Stimulated activated CD4-positive, alpha-beta T cell treated with anti-CD3 and anti-CD28 coated beads, Interleukin-12 subunit alpha, Interleukin-12 subunit beta, amount 100 ng/mL, for 24 hours (primary cell): ENCODE measurements at regions not wholly inside any gene's neighbourhood (a gene's known extent, or its start where the extent isn't known, plus 50 kb on each side); places are given as distances from the start of the nearest gene placed in this dataset.

ENCODE experiments used
- DNase-seq, 2 experiments: peaks; one replicate each; pipeline ENCODE4 v3.0.0-alpha.2; 2020; ENCODE audit warnings: low read depth in 2 of 2

DNA sequence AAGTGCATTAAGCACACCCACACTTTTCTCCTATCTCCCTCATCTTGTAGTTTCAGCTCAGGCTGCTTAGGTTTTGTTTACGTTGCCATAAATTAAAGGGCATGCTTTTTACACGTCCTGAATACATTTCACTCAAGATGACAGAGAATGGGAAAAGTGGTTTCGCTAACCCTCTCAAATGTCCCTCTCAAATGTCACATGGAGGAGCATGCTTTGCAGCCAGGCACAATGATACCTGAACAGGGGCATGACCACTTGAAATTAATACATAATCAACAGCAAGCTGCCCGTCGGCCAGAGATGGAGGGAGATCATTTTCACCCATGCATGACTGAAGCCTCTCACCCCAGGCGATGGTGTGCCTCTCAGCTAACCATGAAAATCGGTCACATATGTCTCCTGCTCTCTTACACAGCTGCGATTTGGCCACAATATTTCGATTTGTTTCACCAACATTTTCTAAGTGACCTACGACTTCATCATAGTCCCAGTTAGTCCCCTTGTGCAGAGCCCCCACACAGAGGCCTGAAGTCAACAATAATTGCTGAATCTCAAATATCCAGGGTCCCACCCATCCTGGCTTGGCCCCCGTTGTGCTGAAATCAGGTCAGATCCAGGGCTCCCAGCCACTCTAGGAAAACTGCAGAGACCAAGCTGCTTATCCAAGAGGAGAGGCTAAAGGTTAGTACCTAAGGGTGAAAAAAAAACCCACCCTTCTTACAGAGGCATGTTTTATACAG is 373.9 kb upstream of the NFE2L3 start:
- DNase-seq = no peak

- no peak for DNase-seq
These were observed 372.9 kb upstream of the NFE2L3 start for GRCh38 chr7:25779002-25779546.

GRCh38 chr7:25780904-25781303 is 371.1 kb upstream of the NFE2L3 start:
- DNase-seq = no peak

DNA sequence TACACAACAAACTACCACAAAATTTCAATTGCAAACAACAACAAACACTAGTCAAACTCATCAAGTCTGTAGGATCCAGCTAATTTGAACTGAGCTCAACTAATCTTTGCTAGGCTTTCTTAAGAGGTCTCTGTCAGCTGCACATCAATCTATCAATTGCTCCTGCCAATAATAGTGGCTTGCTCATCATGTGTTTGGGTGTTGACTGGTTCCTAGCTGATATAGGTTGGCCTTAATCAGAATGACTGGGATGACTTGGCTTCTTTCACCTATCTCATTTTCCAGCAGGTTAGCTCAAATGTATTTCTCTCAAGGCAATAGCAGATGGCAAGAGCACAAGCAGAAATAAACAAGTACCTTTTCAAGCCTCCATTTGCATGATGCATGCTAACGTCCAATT is 370.3 kb upstream of the NFE2L3 start:
- DNase-seq = no peak

DNA sequence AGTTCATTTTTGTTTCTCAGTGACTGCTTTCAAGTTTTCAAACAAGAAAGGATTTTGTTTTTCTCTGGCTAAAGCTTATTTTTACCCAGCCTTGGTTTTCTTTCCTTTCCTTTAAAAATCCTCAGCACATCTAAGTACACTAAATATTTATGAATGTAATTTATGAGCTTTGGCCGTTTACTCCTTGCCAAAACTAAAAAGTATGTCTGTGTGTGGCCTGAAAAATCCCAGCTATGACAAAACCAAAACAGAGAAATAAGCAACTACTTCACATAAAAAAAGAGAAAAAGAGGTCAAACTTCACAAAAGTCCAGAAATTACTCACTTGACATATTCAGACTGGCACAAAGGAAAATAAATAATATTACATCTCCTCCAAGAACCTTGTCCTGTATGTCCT is 365.1 kb upstream of the NFE2L3 start:
- no peak for DNase-seq

GRCh38 chr7:25787336-25787735 is 364.7 kb upstream of the NFE2L3 start:
- no peak for DNase-seq

DNA sequence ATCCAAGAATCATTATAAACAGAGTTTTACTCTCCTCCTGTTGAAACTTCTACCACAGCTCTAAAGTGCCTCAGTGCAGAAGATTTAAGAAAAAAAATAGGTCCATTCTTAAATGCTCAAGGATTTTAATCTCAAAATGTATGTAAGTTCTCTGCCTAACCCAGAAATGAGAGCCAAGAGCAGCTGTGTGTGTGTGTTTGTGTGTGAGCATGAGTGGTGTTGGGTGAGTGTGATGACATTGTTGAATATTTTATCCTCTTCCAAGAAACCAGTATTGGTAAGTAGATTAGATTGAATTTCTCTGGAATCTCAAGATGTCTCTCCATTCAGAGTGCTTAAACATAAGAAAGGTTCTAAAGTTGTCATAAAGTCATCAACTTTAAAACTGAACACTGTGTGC is 363.6 kb upstream of the NFE2L3 start:
- DNase-seq = no peak

DNA sequence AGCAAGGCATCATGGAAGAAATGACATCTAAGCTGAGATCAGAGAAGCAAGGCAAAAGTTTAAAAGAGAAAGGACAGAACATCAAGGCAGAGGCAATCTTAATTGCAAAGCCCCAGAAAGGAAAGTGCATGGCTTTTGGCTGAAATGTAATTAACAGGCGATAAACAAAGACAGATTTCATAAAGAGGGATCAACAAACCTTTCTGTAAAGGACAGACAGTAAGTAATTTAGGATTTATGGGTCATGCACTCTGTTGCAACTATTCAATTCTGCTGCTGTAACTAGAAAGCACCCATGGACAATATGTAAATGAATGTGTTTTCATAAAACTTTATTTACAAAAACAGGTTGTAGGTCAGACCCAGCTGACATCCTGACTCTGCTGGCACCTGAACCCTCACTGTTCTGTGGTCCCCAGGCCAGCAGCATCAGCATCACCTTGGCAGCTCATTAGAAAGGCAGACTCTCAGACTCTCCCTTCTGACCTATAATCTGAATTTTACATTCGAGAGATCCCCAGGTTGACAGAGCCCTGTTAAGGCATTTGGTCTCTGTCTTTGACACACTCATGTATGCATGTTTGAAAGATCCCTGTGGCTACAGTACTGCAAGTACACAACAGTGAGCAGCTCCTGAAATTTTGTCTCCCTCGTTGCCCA is 362.9 kb upstream of the NFE2L3 start:
- no peak for DNase-seq

- DNase-seq = no peak
These were observed 362.0 kb upstream of the NFE2L3 start for GRCh38 chr7:25789701-25790640.

- no peak for DNase-seq
These were observed 361.0 kb upstream of the NFE2L3 start for GRCh38 chr7:25790963-25791362.

DNA sequence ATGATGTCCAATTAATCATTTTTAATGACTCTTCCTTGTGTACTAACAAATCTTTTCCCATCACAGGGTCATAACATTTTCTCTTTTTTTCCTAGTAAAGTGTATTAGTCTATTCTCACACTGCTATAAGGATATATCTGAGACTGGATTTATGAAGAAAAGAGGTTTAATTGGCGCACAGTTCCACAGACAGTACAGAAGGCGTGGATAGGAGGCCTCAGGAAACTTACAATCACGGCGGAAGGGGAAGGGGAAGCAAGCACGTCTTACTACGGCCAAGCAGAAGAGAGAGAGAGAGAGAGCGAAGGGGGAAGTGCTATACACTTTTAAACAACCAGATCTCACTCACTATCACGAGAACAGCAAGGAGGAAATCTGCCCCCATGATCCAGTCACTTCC is 359.4 kb upstream of the NFE2L3 start:
- DNase-seq = no peak

- no peak for DNase-seq
These were observed 356.2 kb upstream of the NFE2L3 start for GRCh38 chr7:25795824-25796235.

- DNase-seq = no peak
These were observed 353.7 kb upstream of the NFE2L3 start for GRCh38 chr7:25798344-25798743.

GRCh38 chr7:25801214-25801613 is 350.8 kb upstream of the NFE2L3 start:
- DNase-seq = no peak

DNA sequence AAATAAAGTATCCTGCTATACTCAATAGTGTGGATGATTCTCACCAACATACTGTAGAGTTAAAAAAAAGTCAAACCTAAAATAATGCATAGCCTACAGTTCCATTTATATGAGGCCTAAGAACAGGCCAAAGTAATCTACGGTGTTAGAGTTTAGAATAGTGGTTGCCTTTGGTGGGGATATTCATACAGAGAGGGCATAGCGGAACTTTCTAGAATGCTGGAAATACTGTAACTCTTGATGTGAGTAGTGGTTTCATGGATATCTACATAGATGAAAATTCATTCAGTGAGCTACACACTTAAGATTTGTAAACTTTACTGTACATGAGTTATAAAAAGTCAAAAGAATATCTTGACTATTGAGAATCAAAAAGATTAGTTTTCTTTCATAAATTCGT is 349.9 kb upstream of the NFE2L3 start:
- no peak for DNase-seq

- no peak for DNase-seq
These were observed 349.5 kb upstream of the NFE2L3 start for GRCh38 chr7:25802473-25802872.

GRCh38 chr7:25803117-25803887 is 348.7 kb upstream of the NFE2L3 start:
- no peak for DNase-seq

DNA sequence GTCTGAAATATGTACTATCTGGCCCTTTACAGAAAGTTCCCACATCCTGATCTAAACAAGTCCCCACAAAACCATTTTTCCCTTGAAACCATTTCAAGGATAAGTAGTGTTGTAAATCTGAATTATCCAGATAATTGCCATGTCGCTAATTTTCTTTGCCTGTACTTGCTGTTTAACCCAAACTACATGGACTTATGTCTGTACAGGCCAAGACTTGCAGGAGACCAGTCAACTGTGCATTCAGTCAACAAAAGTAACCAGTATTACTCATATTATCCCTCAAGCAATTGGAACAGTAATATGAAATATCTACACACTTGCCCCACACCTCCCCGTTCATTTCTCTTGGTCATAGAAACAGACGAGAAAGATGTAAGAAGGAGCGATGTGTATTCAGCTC is 347.8 kb upstream of the NFE2L3 start:
- DNase-seq = no peak

- no peak for DNase-seq
These were observed 346.8 kb upstream of the NFE2L3 start for GRCh38 chr7:25805027-25805687.

GRCh38 chr7:25807086-25807611 is 344.8 kb upstream of the NFE2L3 start:
- DNase-seq = no peak

DNA sequence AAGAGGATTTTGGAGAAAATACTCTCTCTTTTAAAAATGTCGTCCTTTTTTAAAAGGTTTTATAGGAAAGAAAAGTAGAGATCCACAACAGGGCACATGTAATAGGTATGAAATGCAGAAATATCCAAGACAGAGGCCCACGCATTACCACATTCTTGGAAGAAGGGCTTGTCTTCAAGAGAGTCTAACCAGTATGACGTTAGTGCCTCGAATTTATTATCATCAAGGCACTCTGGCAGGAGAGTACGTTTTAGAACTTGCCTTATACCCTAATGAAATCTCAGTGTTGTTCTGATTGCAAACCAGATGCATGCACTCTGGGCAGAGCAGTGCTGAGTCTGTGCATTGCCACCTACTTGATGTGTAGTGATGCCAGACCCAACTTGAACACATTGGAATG is 342.6 kb upstream of the NFE2L3 start:
- DNase-seq = no peak
